NCI-H748 (cell line): ENCODE measurements at regions not wholly inside any gene's neighbourhood (a gene's known extent, or its start where the extent isn't known, plus 50 kb on each side); places are given as distances from the start of the nearest gene placed in this dataset.
"Not testable (repeated sequence)": the region's sequence is repeated elsewhere in the genome, so short reads cannot be mapped to it uniquely, and the experiment has no call there.

Experiments used
- DNase-seq: peaks from one replicate; lab custom pipeline; 2025; ENCODE audit not compliant: unreplicated experiment; lab: John Stamatoyannopoulos, UW

GRCh38 chr4:59455751-59456150, 1744.4 kb upstream of the ADGRL3 start:
- DNase-seq = no peak

DNA sequence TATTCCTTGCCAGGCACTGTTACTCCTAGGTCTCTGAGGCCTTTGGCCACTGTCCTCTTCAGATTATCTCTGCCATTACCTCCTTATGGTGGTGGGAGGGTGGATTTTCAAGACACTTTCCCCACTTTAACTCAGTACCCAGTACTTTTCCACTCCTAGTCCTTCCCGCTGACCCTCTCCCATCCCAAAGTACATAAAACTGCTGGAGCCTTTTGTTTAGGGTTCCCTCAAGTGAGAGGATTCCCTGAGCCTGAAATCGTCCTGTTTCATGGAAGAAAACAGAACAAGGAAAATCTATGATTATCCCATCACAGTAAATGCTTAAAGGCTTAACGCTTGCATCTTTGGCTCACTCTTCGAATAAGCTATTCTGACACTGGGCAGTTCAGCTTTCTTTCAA, 1742.5 kb upstream of the ADGRL3 start:
- DNase-seq = no peak

DNA sequence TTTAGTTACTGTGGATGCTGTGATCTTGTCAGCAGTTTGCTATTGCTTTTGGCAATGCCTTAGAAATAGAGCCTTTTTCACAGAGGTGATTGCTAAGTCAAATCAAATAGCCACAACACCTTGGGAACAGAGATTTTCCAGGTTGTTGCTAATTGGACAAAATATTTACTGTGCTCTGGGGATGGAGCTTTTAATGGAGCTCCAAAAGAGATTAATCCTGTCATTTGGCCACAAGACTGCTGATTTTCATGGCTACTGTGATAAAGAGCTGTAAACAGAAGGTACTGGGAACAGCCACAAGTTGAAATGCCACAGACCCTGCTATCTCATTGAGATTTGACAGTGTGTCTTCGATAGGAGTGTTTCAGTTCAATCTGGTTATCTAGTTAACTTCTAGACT, 1715.2 kb upstream of the ADGRL3 start:
- DNase-seq = no peak

- no peak for DNase-seq
Observed at GRCh38 chr4:59500103-59500502, 1700.0 kb upstream of the ADGRL3 start.

DNA sequence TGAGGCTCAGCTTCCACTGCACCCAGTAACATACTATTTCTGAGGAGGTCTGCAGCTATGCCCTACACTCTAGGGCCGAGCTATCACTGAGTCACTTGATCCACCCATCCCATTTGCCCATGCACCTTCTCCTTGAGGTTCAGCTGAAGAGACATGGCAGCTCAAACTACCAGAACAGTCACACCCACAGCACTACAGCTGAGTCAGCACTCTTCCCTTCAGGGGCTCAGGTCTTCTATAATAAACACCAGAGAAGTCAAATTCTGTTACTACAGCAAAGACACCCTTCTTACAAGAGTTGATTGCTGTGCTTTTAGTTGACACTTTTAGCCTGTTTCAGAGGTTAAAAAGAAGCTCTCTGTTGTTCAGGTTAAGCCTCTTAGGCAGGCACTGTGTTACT, 1696.4 kb upstream of the ADGRL3 start:
- DNase-seq = no peak

DNA sequence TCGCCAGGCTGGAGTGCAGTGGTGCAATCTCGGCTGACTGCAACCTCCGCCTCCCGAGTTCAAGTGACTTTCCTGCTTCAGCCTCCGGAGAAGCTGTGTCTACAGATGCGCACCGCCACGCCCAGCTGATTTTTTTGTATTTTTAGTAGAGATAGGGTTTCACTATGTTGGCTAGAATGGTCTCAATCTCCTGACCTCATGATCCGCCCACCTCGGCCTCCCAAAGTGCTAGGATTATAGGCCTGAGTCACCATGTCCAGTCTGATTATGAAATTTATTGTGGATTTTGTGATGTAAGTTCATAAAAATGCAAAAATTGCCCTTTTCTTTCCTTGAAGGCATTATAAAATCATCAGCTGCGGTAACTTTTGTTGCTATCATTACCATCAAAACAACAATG, 1688.3 kb upstream of the ADGRL3 start:
- not testable (repeated sequence) for DNase-seq

DNA sequence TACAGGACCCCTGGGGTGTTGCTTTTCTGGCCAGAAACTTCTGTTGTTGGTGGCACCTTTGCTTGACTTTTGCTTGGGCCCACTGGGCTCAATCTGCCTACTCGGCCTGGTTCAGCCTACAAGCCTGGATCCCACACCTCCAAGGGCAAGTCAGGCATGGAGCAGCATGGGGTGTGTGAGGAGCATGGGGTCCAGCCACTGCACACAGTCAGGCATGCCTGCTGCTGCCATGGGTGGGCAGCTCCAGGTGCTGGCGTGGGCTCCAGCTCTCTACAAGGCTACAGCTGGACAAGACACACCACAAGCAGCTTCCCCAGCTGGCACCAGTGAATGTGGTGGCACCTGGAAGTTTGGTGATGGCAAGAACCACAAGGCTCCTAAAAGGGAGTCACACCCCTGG, 1683.1 kb upstream of the ADGRL3 start:
- DNase-seq = no peak

DNA sequence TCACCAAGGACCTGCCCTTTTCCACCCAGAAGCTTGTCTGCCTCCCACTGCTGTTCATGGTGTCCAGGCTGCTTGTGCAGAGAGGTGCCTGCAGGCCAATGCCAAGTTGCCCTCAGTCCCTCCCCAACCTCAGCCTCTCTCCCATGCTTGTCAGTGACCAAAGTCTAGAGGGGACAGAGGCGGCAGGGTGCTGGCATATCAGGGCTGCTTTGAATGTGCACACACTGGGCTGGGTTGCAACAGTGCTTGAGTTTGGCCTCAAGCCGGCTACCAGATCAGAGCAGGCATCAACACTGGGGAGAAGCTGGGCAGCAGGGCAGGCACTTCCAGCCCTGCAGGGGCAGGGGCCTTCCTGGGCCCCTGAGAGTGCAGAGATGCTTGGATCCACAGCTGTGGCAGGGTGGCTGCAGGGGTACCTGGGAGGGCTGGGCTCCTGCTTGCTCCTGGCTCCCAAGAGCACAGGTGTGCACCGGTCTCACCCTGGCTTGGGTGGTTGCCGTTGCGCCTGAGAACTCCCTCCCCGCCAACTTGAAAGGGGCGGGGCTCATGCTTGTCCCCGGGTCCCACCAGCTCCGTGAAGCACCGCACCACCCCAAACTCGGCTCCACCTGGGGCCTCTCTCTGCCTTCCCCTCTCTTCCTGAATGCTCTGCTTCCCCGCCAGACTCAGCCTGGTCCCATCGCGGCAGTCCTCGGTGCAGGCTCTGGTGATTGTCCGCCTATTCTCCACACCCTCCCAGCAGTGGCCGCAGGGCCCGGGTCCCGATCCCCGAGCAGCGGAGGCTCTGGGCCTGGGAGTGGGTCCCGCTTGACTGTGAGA, 1681.9 kb upstream of the ADGRL3 start:
- no peak for DNase-seq

DNA sequence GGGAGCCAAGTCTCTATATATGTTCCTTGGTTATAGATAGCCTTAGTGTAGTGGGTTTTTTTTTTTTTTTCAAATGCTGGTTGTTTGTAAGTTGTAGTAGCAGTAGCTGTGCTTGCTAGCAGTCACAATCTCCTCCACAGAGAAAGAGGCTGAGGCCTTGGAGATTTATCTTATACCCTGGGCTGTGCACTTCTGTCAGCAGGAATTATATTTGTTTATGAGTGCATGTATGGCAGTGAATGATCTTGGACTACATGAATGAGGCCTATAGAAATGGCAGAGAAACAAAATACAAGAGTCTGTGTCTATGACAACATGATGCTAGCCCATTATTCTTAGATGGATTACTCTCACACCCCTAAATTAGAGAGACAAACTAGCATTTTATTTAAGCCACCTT, 1674.2 kb upstream of the ADGRL3 start:
- no peak for DNase-seq

DNA sequence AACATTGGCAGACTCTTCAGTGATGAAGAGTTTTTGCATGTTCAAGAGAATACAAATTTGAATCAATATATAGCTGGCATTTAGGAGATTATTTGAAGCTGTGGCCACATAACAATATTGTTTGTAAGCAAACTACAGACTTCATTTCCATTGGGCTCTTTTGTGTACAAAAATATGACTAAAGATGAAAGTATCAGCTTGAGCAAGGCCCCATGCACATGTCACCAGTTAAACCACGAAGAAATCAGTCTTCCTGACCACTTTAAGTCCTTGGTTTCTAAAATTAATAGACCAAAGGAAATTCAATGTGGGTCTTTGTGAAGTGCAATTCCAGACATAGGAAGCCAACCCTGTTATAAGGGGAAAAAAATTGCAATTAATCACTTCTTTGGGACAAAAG, 1664.6 kb upstream of the ADGRL3 start:
- no peak for DNase-seq

GRCh38 chr4:59536428-59536827, 1663.7 kb upstream of the ADGRL3 start:
- no peak for DNase-seq

DNA sequence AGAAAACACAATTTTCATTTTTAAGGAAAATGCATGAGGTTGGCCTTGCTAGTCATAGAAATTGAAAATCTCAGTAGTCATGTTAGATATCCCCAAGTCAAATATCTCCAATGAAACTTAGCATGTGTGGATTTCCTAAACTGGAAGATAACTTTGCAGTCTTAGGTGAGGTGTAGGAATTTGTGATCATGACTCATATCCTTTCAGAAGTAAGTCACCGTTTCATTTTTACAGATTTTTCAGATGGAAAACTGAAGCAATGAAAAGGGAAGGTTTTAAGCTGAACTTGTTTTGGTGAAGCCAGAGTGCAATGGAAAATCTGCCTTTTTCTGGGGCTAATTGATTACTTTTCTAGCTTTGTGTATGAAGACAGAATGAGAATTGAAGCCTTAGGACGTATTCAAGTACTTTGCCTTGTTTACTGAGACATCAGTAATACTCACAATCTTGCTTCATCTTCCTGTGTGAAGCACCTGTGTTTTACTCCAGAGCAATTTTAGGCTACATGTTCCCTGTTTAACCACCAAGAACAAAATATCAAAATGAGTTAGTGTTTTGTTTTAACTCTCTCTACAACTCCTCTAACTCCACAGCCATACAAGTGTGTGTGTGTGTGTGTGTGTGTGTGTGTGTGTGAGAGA, 1662.8 kb upstream of the ADGRL3 start:
- DNase-seq = no peak

- DNase-seq = no peak
Observed at GRCh38 chr4:59539401-59539800, 1660.7 kb upstream of the ADGRL3 start.

GRCh38 chr4:59540311-59540710, 1659.8 kb upstream of the ADGRL3 start:
- DNase-seq = no peak

DNA sequence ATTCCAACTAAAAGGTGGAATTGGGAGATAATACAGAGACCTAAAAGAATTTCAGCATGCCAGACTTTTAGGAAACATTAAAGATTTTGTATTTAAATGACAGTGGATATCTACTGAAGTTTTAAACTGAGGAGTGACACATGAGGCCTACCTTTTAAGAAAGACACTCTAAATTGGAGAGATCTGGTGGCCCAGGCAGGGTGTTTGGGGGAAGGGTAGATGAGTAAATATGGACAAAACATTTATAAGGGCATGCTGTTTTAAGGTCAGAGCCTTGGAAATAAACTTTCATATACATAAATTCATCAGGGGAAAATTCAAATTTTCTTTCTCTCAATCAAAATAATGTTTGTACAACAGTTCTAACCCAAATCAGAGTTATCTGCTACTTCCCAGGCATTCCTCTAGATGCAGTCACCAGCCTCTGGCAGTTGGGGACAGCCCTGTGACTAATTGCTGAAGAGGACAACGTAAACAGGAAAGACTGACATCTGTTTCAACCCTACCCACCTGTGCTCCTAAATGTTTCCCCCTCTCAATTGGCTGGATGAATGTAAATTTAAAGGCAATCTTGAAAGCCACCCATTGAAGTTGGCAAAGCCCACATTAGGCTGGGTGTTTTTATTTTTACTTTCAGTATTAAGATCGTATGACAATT, 1646.9 kb upstream of the ADGRL3 start:
- DNase-seq = no peak

DNA sequence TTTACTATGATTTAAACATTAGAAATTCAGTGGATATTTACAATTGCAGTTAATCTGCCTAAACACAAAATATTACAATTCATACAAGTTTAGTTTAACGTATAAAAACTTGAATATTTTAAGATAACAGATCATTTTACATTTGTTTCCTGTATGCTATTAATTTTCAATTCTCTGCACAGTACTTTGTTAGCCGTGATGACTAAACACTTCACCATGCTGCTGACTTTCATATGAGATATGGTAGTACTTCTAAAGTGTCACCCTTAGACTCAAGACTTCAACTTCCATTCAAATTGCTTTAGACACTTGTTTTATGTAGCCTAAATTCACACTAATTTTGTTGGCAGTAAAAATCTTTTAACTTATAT, 1646.4 kb upstream of the ADGRL3 start:
- no peak for DNase-seq

DNA sequence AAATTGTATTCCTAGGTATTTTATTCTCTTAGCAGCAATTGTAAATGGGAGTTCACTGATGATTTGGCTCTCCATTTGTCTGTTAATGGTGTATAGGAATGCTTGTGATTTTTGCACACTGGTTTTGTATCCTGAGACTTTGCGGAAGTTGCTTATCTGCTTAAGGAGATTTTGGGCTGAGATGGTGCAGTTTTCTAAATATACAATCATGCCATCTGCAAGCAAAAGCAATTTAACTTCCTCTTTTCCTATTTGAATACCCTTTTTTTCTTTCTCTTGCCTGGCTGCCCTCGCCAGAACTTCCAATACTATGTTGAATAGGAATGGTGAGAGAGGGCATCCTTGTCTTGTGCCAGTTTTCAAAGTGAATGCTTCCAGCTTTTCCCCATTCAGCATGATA, 1643.9 kb upstream of the ADGRL3 start:
- not testable (repeated sequence) for DNase-seq

- not testable (repeated sequence) for DNase-seq
Observed at GRCh38 chr4:59560141-59560648, 1639.9 kb upstream of the ADGRL3 start.

- DNase-seq = no peak
Observed at GRCh38 chr4:59565836-59566235, 1634.3 kb upstream of the ADGRL3 start.

GRCh38 chr4:59570860-59571476, 1629.2 kb upstream of the ADGRL3 start:
- no peak for DNase-seq

- DNase-seq = peak; percentile 35
Observed at GRCh38 chr4:59571805-59572430, 1628.2 kb upstream of the ADGRL3 start.
